GM18868 (cell line): ENCODE measurements at regions not wholly inside any gene's neighbourhood (a gene's known extent, or its start where the extent isn't known, plus 50 kb on each side); places are given as distances from the start of the nearest gene placed in this dataset.
"Not testable (repeated sequence)": the region's sequence is repeated elsewhere in the genome, so short reads cannot be mapped to it uniquely, and the experiment has no call there.

Experiments used
- ATAC-seq: cut with Tn5 transposase; IDR thresholded peaks from one replicate; pipeline ENCODE4 v1.9.1; 2021; ENCODE audit warnings: mild to moderate bottlenecking, moderate library complexity; ENCODE audit not compliant: unreplicated experiment

DNA sequence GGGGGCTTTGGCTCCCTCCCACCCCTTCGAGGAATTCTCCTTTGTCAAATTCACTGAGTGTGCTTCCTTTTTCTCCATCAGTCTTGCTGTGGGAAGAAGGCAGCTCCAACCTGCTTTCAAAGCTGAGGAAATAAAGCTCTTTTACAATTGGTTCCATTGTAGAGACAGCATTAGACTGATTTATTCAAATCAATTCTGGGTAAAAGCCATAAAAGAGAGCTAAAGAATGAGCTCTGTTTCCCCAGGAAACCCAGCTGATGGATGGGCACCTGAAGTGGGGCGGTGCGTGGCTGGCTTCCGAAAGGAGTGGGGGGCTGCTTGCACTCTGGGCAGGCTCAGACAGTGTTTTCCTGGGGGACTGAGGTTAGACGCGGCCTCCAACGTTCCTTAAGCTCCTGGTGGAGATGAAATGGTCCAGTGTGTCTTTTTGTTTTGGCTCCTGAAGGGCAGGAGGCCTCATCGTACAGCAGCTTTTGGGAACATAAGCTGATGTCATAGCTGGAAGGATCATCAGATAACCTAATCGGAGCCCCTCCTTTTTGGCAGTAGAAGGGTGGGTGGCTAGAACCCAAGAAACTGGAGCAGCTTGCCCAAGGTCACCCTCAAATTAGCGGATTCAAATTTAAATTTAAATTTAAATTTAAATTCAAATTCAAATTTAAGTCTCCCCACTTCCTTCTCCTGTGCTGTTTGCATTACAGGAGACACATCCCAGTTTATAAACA lies 128.5 kb upstream of the EEF2KMT start:
- no peak for ATAC-seq

GRCh38 chr16:5222761-5223160 lies 125.2 kb upstream of the EEF2KMT start:
- ATAC-seq = no peak

DNA sequence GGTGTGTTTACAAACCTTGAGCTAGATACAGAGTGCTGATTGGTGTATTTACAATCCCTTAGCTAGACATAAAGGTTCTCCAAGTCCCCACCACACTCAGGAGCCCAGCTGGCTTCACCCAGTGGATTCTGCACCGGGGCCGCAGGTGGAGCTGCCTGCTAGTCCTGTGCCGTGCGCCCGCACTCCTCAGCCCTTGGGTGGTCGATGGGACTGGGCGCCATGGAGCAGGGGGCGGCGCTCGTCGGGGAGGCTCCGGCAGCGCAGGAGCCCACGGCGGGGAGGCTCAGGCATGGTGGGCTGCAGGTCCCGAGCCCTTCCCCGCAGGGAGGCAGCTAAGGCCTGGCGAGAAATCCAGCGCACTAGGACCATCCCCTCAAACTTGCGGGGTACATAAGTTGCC lies 124.2 kb upstream of the EEF2KMT start:
- ATAC-seq = not testable (repeated sequence)

GRCh38 chr16:5220705-5221104 lies 123.1 kb upstream of the EEF2KMT start:
- ATAC-seq = no peak

DNA sequence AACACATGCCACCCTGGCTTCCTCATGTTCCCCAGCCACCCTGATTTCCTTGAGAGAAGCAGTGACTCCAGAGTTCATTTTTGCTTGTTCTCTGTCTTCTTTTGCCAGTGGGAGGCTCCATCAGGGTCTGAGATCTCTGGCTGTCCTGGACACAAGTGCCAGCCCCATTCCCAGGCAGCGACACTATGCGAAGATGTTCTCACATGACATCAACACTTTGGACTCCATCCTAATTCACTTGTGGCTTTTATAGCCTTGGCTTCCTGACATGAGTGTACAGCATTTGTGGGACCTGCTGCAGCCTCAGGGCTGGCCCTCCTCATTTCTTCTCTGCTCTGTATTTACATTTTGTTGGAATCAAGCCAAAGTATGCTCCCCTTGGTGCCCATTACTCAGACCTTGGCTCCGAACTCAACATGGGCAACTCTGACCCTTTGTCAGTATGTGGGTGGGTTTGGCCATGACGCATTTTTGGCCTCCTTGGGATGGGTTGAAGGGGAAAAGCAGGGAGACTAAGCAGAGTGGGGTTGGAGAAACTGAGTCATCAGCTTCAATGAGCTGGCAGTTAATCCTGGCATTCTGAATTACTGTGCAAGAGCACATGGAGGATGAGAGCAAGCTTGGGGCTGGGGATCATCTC lies 119.0 kb upstream of the EEF2KMT start:
- ATAC-seq = no peak

GRCh38 chr16:5215901-5216300 lies 118.3 kb upstream of the EEF2KMT start:
- ATAC-seq = no peak

- no peak for ATAC-seq
These were observed 116.9 kb upstream of the EEF2KMT start for GRCh38 chr16:5214466-5214865.

DNA sequence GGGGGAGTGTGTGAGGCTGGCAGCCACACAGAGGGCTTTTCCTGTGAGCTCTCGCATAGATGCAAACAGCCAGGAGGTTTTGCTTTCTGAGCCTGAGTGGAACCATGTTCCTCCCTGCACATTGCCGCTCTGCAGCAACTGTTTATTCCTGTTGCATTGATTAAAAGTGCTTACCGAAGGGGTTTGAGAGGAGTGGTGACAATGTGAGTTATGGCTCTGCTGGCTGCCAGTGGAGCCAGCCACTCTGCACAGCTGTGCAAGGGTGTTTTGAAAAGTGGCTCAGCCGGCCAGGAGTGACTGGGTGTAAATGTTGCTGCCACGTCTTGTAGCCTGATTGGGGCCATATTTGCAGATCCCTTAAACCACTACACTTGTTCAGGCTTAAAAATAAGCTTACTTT lies 114.9 kb upstream of the EEF2KMT start:
- not testable (repeated sequence) for ATAC-seq

- not testable (repeated sequence) for ATAC-seq
These were observed 110.4 kb upstream of the EEF2KMT start for GRCh38 chr16:5207862-5208498.

- no peak for ATAC-seq
These were observed 109.5 kb upstream of the EEF2KMT start for GRCh38 chr16:5207001-5207523.

GRCh38 chr16:5206331-5206990 lies 108.9 kb upstream of the EEF2KMT start:
- no peak for ATAC-seq

- ATAC-seq = peak; percentile 67
These were observed 107.9 kb upstream of the EEF2KMT start for GRCh38 chr16:5205361-5206040.

DNA sequence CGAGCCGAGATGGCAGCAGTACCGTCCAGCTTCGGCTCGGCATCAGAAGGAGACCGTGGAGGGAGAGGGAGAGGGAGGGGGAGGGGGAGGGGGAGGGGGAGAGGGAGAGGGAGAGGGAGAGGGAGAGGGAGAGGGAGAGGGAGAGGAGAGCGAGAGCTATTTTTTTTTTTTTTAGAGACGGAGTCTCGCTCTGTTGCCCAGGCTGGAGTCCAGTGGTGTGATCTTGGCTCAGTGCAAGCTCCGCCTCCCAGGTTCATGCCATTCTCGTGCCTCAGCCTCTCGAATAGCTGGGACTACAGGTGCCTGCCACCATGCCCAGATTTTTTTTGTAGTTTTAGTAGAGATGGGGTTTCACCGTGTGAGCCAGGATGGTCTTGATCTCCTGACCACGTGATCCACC lies 106.1 kb upstream of the EEF2KMT start:
- not testable (repeated sequence) for ATAC-seq

DNA sequence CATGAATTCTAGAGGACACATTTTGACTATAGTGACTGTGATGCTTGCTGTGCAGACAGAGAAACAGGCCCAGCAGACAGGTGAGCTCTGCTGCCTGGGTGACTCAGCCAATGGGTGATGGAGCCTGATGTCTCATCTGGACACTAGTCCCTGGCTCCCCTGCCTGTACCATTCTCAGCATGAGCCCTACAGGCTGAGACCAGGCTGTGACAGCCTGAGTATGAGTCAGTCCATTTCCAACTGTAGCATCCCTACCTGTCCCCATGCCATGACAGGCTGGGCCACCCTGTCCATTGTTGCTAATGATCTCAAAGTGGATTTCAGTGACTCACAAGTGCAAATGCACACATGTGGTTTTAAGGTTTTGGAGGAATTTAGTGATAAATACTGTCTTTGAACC lies 102.5 kb upstream of the EEF2KMT start:
- ATAC-seq = no peak

DNA sequence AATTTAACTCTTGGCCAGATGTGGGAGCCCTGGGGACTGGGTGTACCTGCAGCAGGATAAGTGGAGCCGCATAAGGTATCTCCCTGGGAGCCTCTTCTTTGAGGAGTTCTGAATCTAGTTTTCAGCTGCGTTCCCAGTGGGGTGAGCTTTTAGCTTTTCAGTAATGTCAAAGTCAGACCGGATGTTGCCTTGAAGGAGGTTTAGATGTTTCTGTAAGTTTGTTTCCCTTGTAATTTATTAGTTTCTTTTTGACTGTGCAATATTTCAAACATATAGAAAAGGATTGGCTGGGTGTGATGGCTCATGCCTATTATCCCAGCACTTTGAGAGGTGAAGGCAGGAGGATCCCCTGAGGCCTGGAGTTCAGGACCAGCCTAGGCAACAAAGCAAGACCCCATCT lies 98.6 kb upstream of the EEF2KMT start:
- ATAC-seq = no peak

- ATAC-seq = no peak
These were observed 96.3 kb upstream of the EEF2KMT start for GRCh38 chr16:5193861-5194260.

GRCh38 chr16:5188989-5189352 lies 91.4 kb upstream of the EEF2KMT start:
- no peak for ATAC-seq

GRCh38 chr16:5188318-5188988 lies 90.9 kb upstream of the EEF2KMT start:
- ATAC-seq = no peak

- no peak for ATAC-seq
These were observed 89.9 kb upstream of the EEF2KMT start for GRCh38 chr16:5187402-5187952.

DNA sequence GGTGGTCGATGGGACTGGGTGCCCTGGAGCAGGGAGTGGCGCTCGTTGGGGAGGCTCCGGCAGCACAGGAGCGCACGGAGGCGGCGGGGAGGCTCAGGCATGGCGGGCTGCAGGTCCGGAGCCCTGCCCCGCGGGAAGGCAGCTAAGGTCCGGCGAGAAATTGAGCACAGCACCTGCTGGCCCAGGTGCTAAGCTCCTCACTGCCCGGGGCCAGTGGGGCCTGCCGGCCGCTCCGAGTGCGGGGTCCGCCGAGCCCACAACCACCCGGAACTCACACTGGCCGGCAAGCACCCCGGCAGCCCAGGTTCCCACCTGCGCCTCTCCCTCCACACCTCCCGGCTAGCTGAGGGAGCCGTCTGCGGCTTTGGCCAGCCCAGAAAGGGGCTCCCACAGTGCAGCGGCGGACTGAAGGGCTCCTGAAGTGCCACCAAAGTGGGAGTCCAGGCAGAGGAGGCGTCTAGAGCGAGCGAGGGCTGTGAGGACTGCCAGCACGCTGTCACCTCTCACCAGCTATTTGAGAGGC lies 88.8 kb upstream of the EEF2KMT start:
- no peak for ATAC-seq
